Panc1 (cell line): ENCODE measurements at regions not wholly inside any gene's neighbourhood (a gene's known extent, or its start where the extent isn't known, plus 50 kb on each side); places are given as distances from the start of the nearest gene placed in this dataset.
"Not testable (repeated sequence)": the region's sequence is repeated elsewhere in the genome, so short reads cannot be mapped to it uniquely, and the experiment has no call there.

Experiments
- ATAC-seq: fragments of 200-7000 bp; cut with Tn5 transposase; 2 replicates; pipeline ENCODE4 v1.9.1; 2020; ENCODE audit warnings: mild to moderate bottlenecking, moderate library complexity
- BruUV-seq: library from RNA; stranded (reverse); fragments of 400-500 nt; replicated peaks from 2 replicates; lab custom pipeline; 2021; lab: Mats Ljungman, UMichigan
- CTCF ChIA-PET: fragments of 300-600 bp; sonication (Branson Sonifier 250); formaldehyde crosslinking; loops from one replicate; lab custom pipeline; 2022; ENCODE audit warnings: antibody characterized with exemption; lab: Charles Lee
- POLR2A ChIA-PET: fragments of 300-600 bp; sonication (Branson Sonifier 250); formaldehyde crosslinking; loops from one replicate; lab custom pipeline; 2022; ENCODE audit warnings: antibody characterized with exemption; lab: Charles Lee
- DNase-seq: peaks from one replicate; pipeline ENCODE4 v3.0.0-alpha.2; 2010; ENCODE audit warnings: low read depth, low spot score
- H3K27ac ChIP-seq: 2 replicates; pipeline ENCODE4 v1.5.1; 2011; ENCODE audit warnings: mild to moderate bottlenecking, low read length, inconsistent platforms
- H3K27me3 ChIP-seq: fragments of 200-500 bp; sonication (Bioruptor generic); 2 replicates; pipeline ENCODE4 v1.6.0; 2014; ENCODE audit warnings: low read length, inconsistent platforms; ENCODE audit not compliant: control insufficient read depth, insufficient read depth
- H3K36me3 ChIP-seq: fragments of 200-500 bp; sonication (Bioruptor generic); 2 replicates; pipeline ENCODE4 v1.5.1; 2014; ENCODE audit warnings: inconsistent platforms, mild to moderate bottlenecking, low read length, moderate library complexity; ENCODE audit not compliant: control insufficient read depth, insufficient read depth
- H3K4me1 ChIP-seq: 2 replicates; pipeline ENCODE4 v1.5.1; 2011; ENCODE audit warnings: inconsistent platforms, mild to moderate bottlenecking, low read length, moderate library complexity; ENCODE audit not compliant: control insufficient read depth, insufficient read depth
- H3K4me3 ChIP-seq, 2 experiments: 2 replicates each; pipeline ENCODE4 v1.5.1; 2011 to 2012; ENCODE audit warnings: low read depth in 2 of 2, low read length in 2 of 2, mild to moderate bottlenecking in 2 of 2, inconsistent platforms in 1 of 2, moderate library complexity in 1 of 2
- H3K9me3 ChIP-seq: fragments of 200-500 bp; sonication (Bioruptor generic); 2 replicates; pipeline ENCODE4 v1.5.1; 2014; ENCODE audit warnings: low read depth, mild to moderate bottlenecking, inconsistent platforms, low read length, moderate library complexity; ENCODE audit not compliant: control insufficient read depth, insufficient read depth
- CTCF ChIP-seq: fragments of 450-650 bp; IDR thresholded peaks from 2 replicates; pipeline ENCODE4 v1.5.1; 2017; ENCODE audit warnings: mild to moderate bottlenecking
- POLR2AphosphoS5 ChIP-seq: IDR thresholded peaks from 2 replicates; pipeline ENCODE4 v1.6.1; 2012; ENCODE audit warnings: mild to moderate bottlenecking, low read depth, low read length, moderate library complexity
- REST ChIP-seq, 2 experiments: IDR thresholded peaks; 2 replicates each; pipeline ENCODE4 v1.6.1; 2011 to 2012; ENCODE audit warnings: low read depth in 2 of 2, control low read depth in 1 of 2, low read length in 1 of 2, mild to moderate bottlenecking in 1 of 2, moderate library complexity in 1 of 2; ENCODE audit not compliant: insufficient read depth in 1 of 2
- SIN3A ChIP-seq: IDR thresholded peaks from 2 replicates; pipeline ENCODE4 v1.6.1; 2012; ENCODE audit warnings: low read depth, mild to moderate bottlenecking, low read length, moderate library complexity, borderline replicate concordance; ENCODE audit not compliant: insufficient read depth
- TCF7L2 ChIP-seq: IDR thresholded peaks from 2 replicates; pipeline ENCODE4 v1.6.1; 2011; ENCODE audit warnings: mild to moderate bottlenecking, low read depth, low read length, inconsistent platforms
- in situ Hi-C: cut with HindIII; loops from 2 replicates; pipeline ENCODE4 v1.10.0; 2016; ENCODE audit warnings: low sequenced_read_pairs, low pct_unique_long_range_greater_than_20kb
- intact Hi-C: fragments of 100-400 bp; cut with micrococcal nuclease; formaldehyde crosslinking; loops from one replicate; pipeline ENCODE4 v1.10.0; 2022; ENCODE audit not compliant: unreplicated experiment

- CTCF ChIA-PET: no interaction called here
- BruUV-seq: no TSS peak
Measured at GRCh38 chrX:125153621-125154020, 166.1 kb upstream of the TEX13C start.

GRCh38 chrX:125154288-125155257 lies 165.1 kb upstream of the TEX13C start:
- H3K36me3 ChIP-seq, H3K27me3 ChIP-seq, H3K9me3 ChIP-seq, H3K4me3 ChIP-seq, DNase-seq, H3K27ac ChIP-seq, CTCF ChIA-PET, H3K4me1 ChIP-seq, intact Hi-C loops, ATAC-seq, POLR2A ChIA-PET, in situ Hi-C loops, BruUV-seq: not testable (repeated sequence)

More at GRCh38 chrX:125153621-125154020, 166.1 kb upstream of the TEX13C start:
- Histone ChIP-seq H3K9me3 (no peaks in the 10 kb centered on the region), H3K4me3 (no peak overlapping the region), H3K36me3 (no peaks in the 10 kb centered on the region), H3K27me3 (no peaks in the 10 kb centered on the region), H3K4me1 (no peaks in the 10 kb centered on the region), H3K27ac (no peak overlapping the region)
- POLR2A ChIA-PET: no interaction called here
- in situ Hi-C loops: no loop called here
- ATAC-seq (no peak), DNase-seq (no peak)
- TF ChIP-seq POLR2AphosphoS5 (no peak), SIN3A (no peak), CTCF (no peak), REST (IDR thresholded peaks at IDR 0.05; ENCODE audit: insufficient read depth in 1 of 2, low read depth in 2 of 2, low read length in 1 of 2) (no peak), TCF7L2 (no peak)
- intact Hi-C loops: no loop called here

- in situ Hi-C loops, POLR2A ChIA-PET, intact Hi-C loops, H3K4me3 ChIP-seq, BruUV-seq, H3K4me1 ChIP-seq, H3K27me3 ChIP-seq, CTCF ChIA-PET, ATAC-seq, H3K36me3 ChIP-seq, H3K27ac ChIP-seq, H3K9me3 ChIP-seq, DNase-seq: not testable (repeated sequence)
Measured at GRCh38 chrX:125155296-125156033, 164.2 kb upstream of the TEX13C start.
